IMR-90 (cell line): ENCODE measurements at regions not wholly inside any gene's neighbourhood (a gene's known extent, or its start where the extent isn't known, plus 50 kb on each side); places are given as distances from the start of the nearest gene placed in this dataset.

Source experiments
- ATAC-seq: fragments of 200-7000 bp; cut with Tn5 transposase; 2 replicates; pipeline ENCODE4 v1.9.1; 2020; ENCODE audit warnings: low read depth, mild to moderate bottlenecking, moderate library complexity
- BruUV-seq: library from RNA; stranded (reverse); fragments of 400-500 nt; replicated peaks from 2 replicates; lab custom pipeline; 2021; lab: Mats Ljungman, UMichigan
- CTCF ChIA-PET: fragments of 300-600 bp; formaldehyde crosslinking; extraction: SDS; loops from one replicate; lab custom pipeline; 2021; ENCODE audit warnings: antibody characterized with exemption; lab: Yijun Ruan, JAX
- POLR2A ChIA-PET: fragments of 300-600 bp; sonication (Branson Sonifier 250); formaldehyde crosslinking; loops from one replicate; lab custom pipeline; 2022; ENCODE audit warnings: antibody characterized with exemption; ENCODE audit not compliant: unreplicated experiment; lab: Charles Lee
- DNase-seq: peaks from one replicate; pipeline ENCODE4 v3.0.0; 2013
- H2AFZ ChIP-seq: replicated peaks from 2 replicates; pipeline ENCODE3; 2013; ENCODE audit warnings: low read length, mild to moderate bottlenecking; ENCODE audit not compliant: poor library complexity
- H2AK5ac ChIP-seq: 2 replicates; pipeline ENCODE4 v1.6.1; 2013; ENCODE audit warnings: low read depth, low read length, inconsistent platforms
- H2AK9ac ChIP-seq: replicated peaks from 2 replicates; pipeline ENCODE3; 2013; ENCODE audit warnings: mild to moderate bottlenecking, low read depth, low read length, moderate library complexity; ENCODE audit not compliant: poor library complexity
- H2BK120ac ChIP-seq: 2 replicates; pipeline ENCODE4 v1.6.1; 2013; ENCODE audit warnings: low read depth, low read length, inconsistent platforms
- H2BK15ac ChIP-seq: 3 replicates; pipeline ENCODE4 v1.6.1; 2013; ENCODE audit warnings: low read depth, low read length, inconsistent platforms
- H2BK20ac ChIP-seq: 2 replicates; pipeline ENCODE4 v1.6.1; 2013; ENCODE audit warnings: low read depth, mild to moderate bottlenecking, inconsistent platforms, low read length, moderate library complexity
- H2BK5ac ChIP-seq: 2 replicates; pipeline ENCODE4 v1.6.1; 2013; ENCODE audit warnings: mild to moderate bottlenecking, low read depth, low read length, inconsistent platforms; ENCODE audit not compliant: poor library complexity, severe bottlenecking
- H3K14ac ChIP-seq: replicated peaks from 2 replicates; pipeline ENCODE4 v1.6.1; 2013; ENCODE audit warnings: low read depth, low read length, inconsistent platforms
- H3K18ac ChIP-seq: 2 replicates; pipeline ENCODE4 v1.6.1; 2013; ENCODE audit warnings: low read depth, low read length, control low read depth
- H3K23ac ChIP-seq: 2 replicates; pipeline ENCODE4 v1.6.1; 2013; ENCODE audit warnings: low read depth, low read length, inconsistent platforms
- H3K27ac ChIP-seq: 2 replicates; pipeline ENCODE4 v1.5.1; 2013; ENCODE audit warnings: mild to moderate bottlenecking, control low read depth, low read length; ENCODE audit not compliant: insufficient read depth
- H3K27me3 ChIP-seq: 2 replicates; pipeline ENCODE4 v1.6.1; 2013; ENCODE audit warnings: low read length; ENCODE audit not compliant: control insufficient read depth, insufficient read depth
- H3K36me3 ChIP-seq: 2 replicates; pipeline ENCODE4 v1.6.1; 2013; ENCODE audit warnings: low read length, mixed read lengths; ENCODE audit not compliant: control insufficient read depth, insufficient read depth
- H3K4ac ChIP-seq: 2 replicates; pipeline ENCODE4 v1.6.1; 2013; ENCODE audit warnings: low read depth, low read length, inconsistent platforms
- H3K4me1 ChIP-seq: 2 replicates; pipeline ENCODE4 v1.6.1; 2013; ENCODE audit warnings: low read length, mixed read lengths; ENCODE audit not compliant: control insufficient read depth, insufficient read depth
- H3K4me2 ChIP-seq: 2 replicates; pipeline ENCODE4 v1.6.1; 2013; ENCODE audit warnings: low read depth, mild to moderate bottlenecking, control low read depth, low read length, moderate library complexity
- H3K4me3 ChIP-seq: 2 replicates; pipeline ENCODE4 v1.5.1; 2013; ENCODE audit warnings: low read depth, mild to moderate bottlenecking, control low read depth, low read length, moderate library complexity; ENCODE audit not compliant: insufficient read depth
- H3K56ac ChIP-seq: 2 replicates; pipeline ENCODE4 v1.6.1; 2013; ENCODE audit warnings: low read length, inconsistent platforms; ENCODE audit not compliant: insufficient read depth; ENCODE audit errors: extremely low read depth
- H3K79me1 ChIP-seq, 2 experiments: 2 replicates each; pipeline ENCODE4 v1.6.1; 2013; ENCODE audit warnings: low read length in 2 of 2, inconsistent platforms in 1 of 2, low read depth in 1 of 2
- H3K9ac ChIP-seq: 2 replicates; pipeline ENCODE4 v1.6.1; 2013; ENCODE audit warnings: low read depth, low read length, control low read depth
- H3K9me1 ChIP-seq: 2 replicates; pipeline ENCODE4 v1.6.1; 2013; ENCODE audit warnings: low read length, inconsistent platforms; ENCODE audit not compliant: insufficient read depth
- H3K9me3 ChIP-seq: 2 replicates; pipeline ENCODE4 v1.6.1; 2013; ENCODE audit warnings: low read length; ENCODE audit not compliant: control insufficient read depth, insufficient read depth
- H4K20me1 ChIP-seq: 2 replicates; pipeline ENCODE4 v1.6.1; 2013; ENCODE audit warnings: low read length, inconsistent platforms; ENCODE audit not compliant: insufficient read depth
- H4K5ac ChIP-seq: 2 replicates; pipeline ENCODE4 v1.6.1; 2013; ENCODE audit warnings: mild to moderate bottlenecking, low read depth, low read length, control low read depth
- H4K8ac ChIP-seq, 2 experiments: 2 replicates each; pipeline ENCODE4 v1.6.1; 2013; ENCODE audit warnings: low read depth in 2 of 2, low read length in 2 of 2, control low read depth in 1 of 2, inconsistent platforms in 1 of 2
- H4K91ac ChIP-seq: 2 replicates; pipeline ENCODE4 v1.6.1; 2013; ENCODE audit warnings: low read depth, low read length, inconsistent platforms; ENCODE audit not compliant: insufficient read depth
- CEBPB ChIP-seq: IDR thresholded peaks from 2 replicates; pipeline ENCODE4 v1.6.1; 2012; ENCODE audit warnings: low read depth, low read length, improper control_type of control experiment
- CHD1 ChIP-seq: IDR thresholded peaks from 2 replicates; pipeline ENCODE4 v1.6.1; 2012; ENCODE audit warnings: low read depth, low read length, improper control_type of control experiment
- ELK1 ChIP-seq: fragments of 150-350 bp; IDR thresholded peaks from 2 replicates; pipeline ENCODE4 v1.6.1; 2016; ENCODE audit warnings: low read depth, mild to moderate bottlenecking, low read length, moderate library complexity, borderline replicate concordance
- FOS ChIP-seq: fragments of 150-350 bp; IDR thresholded peaks from 2 replicates; pipeline ENCODE4 v1.6.1; 2016; ENCODE audit warnings: low read depth, low read length
- MAFK ChIP-seq: IDR thresholded peaks from 2 replicates; pipeline ENCODE4 v1.6.1; 2012; ENCODE audit warnings: low read depth, low read length, improper control_type of control experiment
- MAZ ChIP-seq: IDR thresholded peaks from 2 replicates; pipeline ENCODE4 v1.6.1; 2012; ENCODE audit warnings: low read depth, mild to moderate bottlenecking, low read length, improper control_type of control experiment, moderate library complexity, borderline replicate concordance
- RCOR1 ChIP-seq: IDR thresholded peaks from 2 replicates; pipeline ENCODE4 v1.6.1; 2012; ENCODE audit warnings: mild to moderate bottlenecking, low read length, improper control_type of control experiment; ENCODE audit not compliant: insufficient replicate concordance
- WGBS, 2 experiments: methylation state at CpG; one replicate each; pipeline versions ENCODE4 v1.1.5 to v1.1.7; 2013; ENCODE audit warnings: missing lambda C conversion rate in 2 of 2; ENCODE audit not compliant: insufficient read length in 1 of 2; ENCODE audit errors: extremely low coverage in 2 of 2; 5-methylcytosine and 5-hydroxymethylcytosine counted together
- dilution Hi-C: fragments of 300-500 bp; cut with HindIII; formaldehyde crosslinking; loops from one replicate; pipeline ENCODE4 v1.14.3; 2018; ENCODE audit warnings: low sequenced_read_pairs; ENCODE audit not compliant: unreplicated experiment
- in situ Hi-C: fragments of 300-500 bp; cut with MboI; formaldehyde crosslinking; loops from 3 replicates; pipeline ENCODE4 v1.14.3; 2019; ENCODE audit warnings: low sequenced_read_pairs, inconsistent platforms, mixed read lengths
- intact Hi-C: fragments of 100-400 bp; cut with micrococcal nuclease; formaldehyde crosslinking; loops from 2 replicates; pipeline ENCODE4 v1.10.0; 2022
- TF ChIP-seq, protein P1 (sequence below): fragments of 150-350 bp; IDR thresholded peaks from 2 replicates; pipeline ENCODE4 v1.6.1; 2017; ENCODE audit warnings: mild to moderate bottlenecking, antibody characterized with exemption, low read length, low read depth

GRCh38 chr17:79533116-79533515 is 77.7 kb downstream of the RBFOX3 start:
- ChIA-PET CTCF (no interaction called here), POLR2A (no interaction called here)
- no peak overlapping the region for H3K9ac ChIP-seq
- no peaks in the 10 kb centered on the region for H3K27me3 ChIP-seq
- H3K18ac ChIP-seq, result no peak overlapping the region
- no peak overlapping the region for H2BK120ac ChIP-seq
- no peak overlapping the region for H3K4ac ChIP-seq
- H2BK20ac ChIP-seq, result no peak overlapping the region
- no peak overlapping the region for H2BK15ac ChIP-seq
- intact Hi-C loops, result no loop called here
- no peak overlapping the region for H3K56ac ChIP-seq
- no TSS peak for BruUV-seq
- no peaks in the 10 kb centered on the region for H3K9me1 ChIP-seq
- DNase-seq, result no peak
- H3K23ac ChIP-seq, result no peak overlapping the region
- 58% methylated on average over 4 of the region's 12 CpGs; no CpG with 5 or more reads in 1 of the 2 experiments for WGBS, 2 experiments
- no peak overlapping the region for H4K8ac ChIP-seq
- H3K4me1 ChIP-seq, result no peaks in the 10 kb centered on the region
- no peaks in the 10 kb centered on the region for H3K9me3 ChIP-seq
- no peaks in the 10 kb centered on the region for H4K20me1 ChIP-seq
- H3K4me2 ChIP-seq, result no peak overlapping the region
- H3K36me3 ChIP-seq, result no peaks in the 10 kb centered on the region
- no peak overlapping the region for H2AK9ac ChIP-seq
- H3K79me1 ChIP-seq, result no peaks in the 10 kb centered on the region
- H3K27ac ChIP-seq, result no peak overlapping the region
- no peak overlapping the region for H2AFZ ChIP-seq
- H2AK5ac ChIP-seq, result no peak overlapping the region
- dilution Hi-C loops, result no loop called here
- in situ Hi-C loops, result no loop called here
- no peak overlapping the region for H2BK5ac ChIP-seq
- no peak overlapping the region for H4K5ac ChIP-seq
- H3K14ac ChIP-seq, result no peak overlapping the region
- no peak overlapping the region for H3K4me3 ChIP-seq
- no peak for TF ChIP-seq CHD1
- TF ChIP-seq MAFK, result no peak
- no peak for TF ChIP-seq MAZ
- no peak for TF ChIP-seq RCOR1
- no peak for TF ChIP-seq ELK1
- TF ChIP-seq FOS, result no peak
- TF ChIP-seq, protein P1, sequence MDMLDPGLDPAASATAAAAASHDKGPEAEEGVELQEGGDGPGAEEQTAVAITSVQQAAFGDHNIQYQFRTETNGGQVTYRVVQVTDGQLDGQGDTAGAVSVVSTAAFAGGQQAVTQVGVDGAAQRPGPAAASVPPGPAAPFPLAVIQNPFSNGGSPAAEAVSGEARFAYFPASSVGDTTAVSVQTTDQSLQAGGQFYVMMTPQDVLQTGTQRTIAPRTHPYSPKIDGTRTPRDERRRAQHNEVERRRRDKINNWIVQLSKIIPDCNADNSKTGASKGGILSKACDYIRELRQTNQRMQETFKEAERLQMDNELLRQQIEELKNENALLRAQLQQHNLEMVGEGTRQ, result no peak
- TF ChIP-seq CEBPB, result no peak
- H4K91ac ChIP-seq, result no peak overlapping the region
- ATAC-seq, result no peak
